OCI-LY3 (cell line): ENCODE measurements at regions not wholly inside any gene's neighbourhood (a gene's known extent, or its start where the extent isn't known, plus 50 kb on each side); places are given as distances from the start of the nearest gene placed in this dataset.

Experiments
- H2AFZ ChIP-seq: fragments of 200-600, 300-600 bp; shearing (Covaris generic); 2 replicates; pipeline ENCODE4 v1.6.0; 2014; ENCODE audit warnings: antibody characterized with exemption, low read depth, low read length
- H3K27ac ChIP-seq: fragments of 200-600, 300-600 bp; sonication (generic); 2 replicates; pipeline ENCODE4 v1.5.1; 2014; ENCODE audit warnings: mild to moderate bottlenecking, low read length, moderate library complexity, mixed read lengths
- H3K27me3 ChIP-seq: fragments of 200-600, 300-600 bp; sonication (generic); 2 replicates; pipeline ENCODE4 v1.6.1; 2014; ENCODE audit warnings: low read depth, low read length, mixed read lengths
- H3K36me3 ChIP-seq: fragments of 200-600, 300-600 bp; sonication (generic); replicated peaks from 2 replicates; pipeline ENCODE3; 2014; ENCODE audit warnings: low read depth, low read length, mixed read lengths
- H3K4me1 ChIP-seq: fragments of 300-600, 200-600 bp; sonication (generic); 2 replicates; pipeline ENCODE4 v1.6.1; 2014; ENCODE audit warnings: low read length, mixed read lengths
- H3K4me2 ChIP-seq: fragments of 200-600, 300-600 bp; sonication (generic); 2 replicates; pipeline ENCODE4 v1.6.1; 2014; ENCODE audit warnings: low read length, mixed read lengths
- H3K4me3 ChIP-seq: fragments of 300-600, 200-600 bp; sonication (generic); 2 replicates; pipeline ENCODE4 v1.5.1; 2014; ENCODE audit warnings: antibody characterized with exemption, mild to moderate bottlenecking, low read length, moderate library complexity
- H3K79me2 ChIP-seq: fragments of 300-600, 200-600 bp; shearing (Covaris generic); 2 replicates; pipeline ENCODE4 v1.6.1; 2014; ENCODE audit warnings: mild to moderate bottlenecking, low read length, mixed read lengths
- H3K9ac ChIP-seq: fragments of 300-600, 200-600 bp; shearing (Covaris generic); 2 replicates; pipeline ENCODE4 v1.6.0; 2014; ENCODE audit warnings: mild to moderate bottlenecking, low read length, moderate library complexity
- H3K9me3 ChIP-seq: fragments of 200-600, 300-600 bp; shearing (Covaris generic); 2 replicates; pipeline ENCODE4 v1.6.1; 2014; ENCODE audit warnings: low read length, mixed read lengths; ENCODE audit not compliant: insufficient read depth
- H4K20me1 ChIP-seq: fragments of 200-600, 300-600 bp; sonication (generic); 2 replicates; pipeline ENCODE4 v1.6.1; 2016; ENCODE audit warnings: low read length, mixed read lengths; ENCODE audit not compliant: insufficient read depth
- CTCF ChIP-seq: fragments of 200-600, 300-600 bp; sonication (generic); IDR thresholded peaks from 2 replicates; pipeline ENCODE4 v1.5.1; 2014; ENCODE audit warnings: antibody characterized with exemption, low read length, low read depth
- EZH2phosphoT487 ChIP-seq: fragments of 200-600 bp; shearing (Covaris generic); IDR thresholded peaks from 2 replicates; pipeline ENCODE4 v1.6.1; 2018; ENCODE audit warnings: antibody characterized with exemption, mixed run types, low read depth

- Histone ChIP-seq H3K4me3 (no peak overlapping the region), H2AFZ (no peak overlapping the region), H3K27ac (no peak overlapping the region), H3K27me3 (no peaks in the 10 kb centered on the region), H3K9me3 (no peaks in the 10 kb centered on the region), H3K79me2 (no peaks in the 10 kb centered on the region), H3K36me3 (no peaks in the 10 kb centered on the region), H3K4me2 (no peak overlapping the region), H4K20me1 (no peaks in the 10 kb centered on the region), H3K4me1 (no peaks in the 10 kb centered on the region), H3K9ac (no peak overlapping the region)
- TF ChIP-seq EZH2phosphoT487 (no peak), CTCF (no peak)
Measured at GRCh38 chr4:137866671-137867070, 334.4 kb upstream of the PCDH18 start.

DNA sequence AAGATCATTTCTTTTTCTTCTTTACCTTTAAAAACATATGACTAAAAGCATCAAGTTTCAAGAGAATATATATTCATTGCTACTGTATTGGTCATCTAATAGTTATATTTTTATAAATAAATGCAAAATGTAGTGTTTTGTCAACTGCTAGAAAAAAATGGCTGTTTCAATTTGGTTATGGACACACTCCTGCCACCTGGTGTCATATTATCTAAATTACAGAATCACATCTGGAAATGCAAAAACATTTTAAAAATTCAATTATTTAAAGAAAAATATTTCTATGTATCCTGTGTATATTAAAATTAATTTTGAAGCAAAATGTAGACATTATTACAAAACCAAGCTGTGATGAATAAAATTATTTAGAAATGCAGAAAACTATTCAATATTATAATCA, 329.4 kb upstream of the PCDH18 start:
- no peaks in the 10 kb centered on the region for H3K4me1 ChIP-seq
- H3K4me3 ChIP-seq = no peak overlapping the region
- TF ChIP-seq EZH2phosphoT487 (no peak), CTCF (peak; percentile 59)

GRCh38 chr4:137853424-137853823, 321.1 kb upstream of the PCDH18 start:
- Histone ChIP-seq H3K4me2 (no peak overlapping the region), H3K36me3 (peaks cover 5% of the 10 kb centered on the region), H3K27me3 (no peaks in the 10 kb centered on the region), H3K4me1 (no peaks in the 10 kb centered on the region), H3K27ac (no peak overlapping the region), H3K9ac (no peak overlapping the region), H3K9me3 (peaks cover 18% of the 10 kb centered on the region; the same call in 1 of the 2 replicates), H3K79me2 (no peaks in the 10 kb centered on the region), H3K4me3 (no peak overlapping the region), H4K20me1 (no peaks in the 10 kb centered on the region), H2AFZ (no peak overlapping the region)
- TF ChIP-seq CTCF (no peak), EZH2phosphoT487 (no peak)

More for the DNA sequence above, 329.4 kb upstream of the PCDH18 start:
- no peaks in the 10 kb centered on the region for H3K79me2 ChIP-seq
- H4K20me1 ChIP-seq = no peaks in the 10 kb centered on the region
- H3K36me3 ChIP-seq = no peaks in the 10 kb centered on the region
- H3K27ac ChIP-seq = no peak overlapping the region
- no peak overlapping the region for H3K4me2 ChIP-seq
- no peaks in the 10 kb centered on the region for H3K27me3 ChIP-seq
- no peaks in the 10 kb centered on the region for H3K9me3 ChIP-seq
- no peak overlapping the region for H3K9ac ChIP-seq
- H2AFZ ChIP-seq = no peak overlapping the region

DNA sequence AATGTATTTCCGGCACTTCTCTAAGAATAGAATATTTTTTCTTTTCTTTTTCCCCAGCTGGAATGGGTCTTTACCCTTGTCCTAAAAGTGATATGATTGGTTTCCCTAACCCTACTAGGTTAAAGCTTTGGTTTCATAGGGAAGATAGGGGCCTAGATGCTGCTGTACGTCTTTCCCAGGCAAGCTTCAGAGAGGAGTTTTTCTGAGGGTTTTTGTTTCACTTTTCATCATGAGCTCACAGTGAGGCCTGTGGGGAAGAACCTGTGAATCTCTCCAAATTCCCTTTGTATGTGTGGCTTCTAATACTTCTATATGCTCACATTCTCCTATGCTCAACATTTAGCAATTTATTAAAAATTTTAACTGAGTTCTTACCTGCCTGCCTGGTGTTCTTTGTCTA, 320.0 kb upstream of the PCDH18 start:
- Histone ChIP-seq H3K4me1 (no peaks in the 10 kb centered on the region), H3K4me3 (no peak overlapping the region), H3K9me3 (peaks cover 18% of the 10 kb centered on the region; the same call in 1 of the 2 replicates), H2AFZ (no peak overlapping the region), H3K27me3 (no peaks in the 10 kb centered on the region), H3K79me2 (no peaks in the 10 kb centered on the region), H3K4me2 (no peak overlapping the region), H3K9ac (no peak overlapping the region), H3K27ac (no peak overlapping the region), H4K20me1 (no peaks in the 10 kb centered on the region), H3K36me3 (peaks cover 5% of the 10 kb centered on the region)
- no peak for TF ChIP-seq CTCF
- TF ChIP-seq EZH2phosphoT487 = no peak
